HL-60 (cell line): ENCODE measurements at regions not wholly inside any gene's neighbourhood (a gene's known extent, or its start where the extent isn't known, plus 50 kb on each side); places are given as distances from the start of the nearest gene placed in this dataset.
"Not testable (repeated sequence)": the region's sequence is repeated elsewhere in the genome, so short reads cannot be mapped to it uniquely, and the experiment has no call there.

Experiments
- DNase-seq, 2 experiments: peaks; one replicate each; pipeline ENCODE4 v3.0.0-alpha.2; 2010 to 2020; ENCODE audit warnings: low read depth in 1 of 2, low spot score in 1 of 2
- H3K27ac ChIP-seq: fragments of 250-450 bp; sonication (Bioruptor Pico); replicated peaks from 2 replicates; pipeline ENCODE4 v1.5.1; 2020; ENCODE audit warnings: mild to moderate bottlenecking, moderate library complexity
- H3K27me3 ChIP-seq: fragments of 250-450 bp; sonication (Bioruptor Pico); 2 replicates; pipeline ENCODE4 v1.5.1; 2021; ENCODE audit warnings: mild to moderate bottlenecking, moderate library complexity; ENCODE audit not compliant: insufficient read depth, poor library complexity, severe bottlenecking
- H3K4me3 ChIP-seq: replicated peaks from 2 replicates; pipeline ENCODE4 v1.5.1; 2011; ENCODE audit warnings: mild to moderate bottlenecking, control low read depth, low read length; ENCODE audit not compliant: insufficient read depth
- CTCF ChIP-seq: IDR thresholded peaks from one replicate; pipeline ENCODE4 v1.5.1; 2011; ENCODE audit warnings: low read length, control low read depth, inconsistent platforms; ENCODE audit not compliant: insufficient read depth
- GABPA ChIP-seq: IDR thresholded peaks from 2 replicates; pipeline ENCODE4 v1.6.1; 2012; ENCODE audit warnings: low read depth
- POLR2AphosphoS5 ChIP-seq: IDR thresholded peaks from 2 replicates; pipeline ENCODE4 v1.6.1; 2012; ENCODE audit warnings: low read depth
- REST ChIP-seq: IDR thresholded peaks from 2 replicates; pipeline ENCODE4 v1.6.1; 2012; ENCODE audit warnings: low read depth; ENCODE audit not compliant: insufficient replicate concordance
- SPI1 ChIP-seq: IDR thresholded peaks from 2 replicates; pipeline ENCODE4 v1.6.1; 2012; ENCODE audit warnings: low read depth, mild to moderate bottlenecking, borderline replicate concordance

GRCh38 chr5:42982107-42982622 lies 58.0 kb downstream of the ANXA2R start:
- no peak for DNase-seq
- Histone ChIP-seq H3K27me3 (no peaks in the 10 kb centered on the region), H3K4me3 (no peak overlapping the region), H3K27ac (no peak overlapping the region)
- no peak for TF ChIP-seq SPI1
- TF ChIP-seq POLR2AphosphoS5 = no peak
- TF ChIP-seq CTCF = no peak
- no peak for TF ChIP-seq GABPA
- TF ChIP-seq REST = no peak

GRCh38 chr5:42981417-42982106 lies 58.6 kb downstream of the ANXA2R start:
- H3K4me3 ChIP-seq, DNase-seq, H3K27me3 ChIP-seq, H3K27ac ChIP-seq: not testable (repeated sequence)

GRCh38 chr5:42981015-42981414 lies 59.1 kb downstream of the ANXA2R start:
- not testable (repeated sequence) for H3K4me3 ChIP-seq, H3K27ac ChIP-seq, H3K27me3 ChIP-seq, DNase-seq

GRCh38 chr5:42980391-42980790 lies 59.7 kb downstream of the ANXA2R start:
- not testable (repeated sequence) for H3K4me3 ChIP-seq, DNase-seq

GRCh38 chr5:42979242-42979641 lies 60.9 kb downstream of the ANXA2R start:
- DNase-seq, H3K27me3 ChIP-seq, H3K27ac ChIP-seq, H3K4me3 ChIP-seq: not testable (repeated sequence)

More at GRCh38 chr5:42980391-42980790, 59.7 kb downstream of the ANXA2R start:
- not testable (repeated sequence) for H3K27me3 ChIP-seq, H3K27ac ChIP-seq

- Histone ChIP-seq H3K4me3 (no peak overlapping the region), H3K27ac (no peak overlapping the region), H3K27me3 (no peaks in the 10 kb centered on the region)
- TF ChIP-seq POLR2AphosphoS5 (no peak), REST (no peak), GABPA (no peak), SPI1 (no peak), CTCF (no peak)
- DNase-seq = no peak
These were observed 65.6 kb downstream of the ANXA2R start for GRCh38 chr5:42974536-42974935.
